ENCODE measurements at regions not wholly inside any gene's neighbourhood (a gene's known extent, or its start where the extent isn't known, plus 50 kb on each side); places are given as distances from the start of the nearest gene placed in this dataset.
A peak's percentile ranks its signal among the peaks of the same experiment; 100 is the strongest.
"Not testable (repeated sequence)": the region's sequence is repeated elsewhere in the genome, so short reads cannot be mapped to it uniquely, and the experiment has no call there.

- peaks cover 38% of the 10 kb centered on the region for H3K4me1 Mint-ChIP-seq
- DNase-seq: no peak
- no peak overlapping the region for H3K4me3 Mint-ChIP-seq
- no peak for TF ChIP-seq CTCF (IDR thresholded peaks at IDR 0.05)
- H3K27me3 Mint-ChIP-seq (ENCODE audit: low read depth, poor library complexity): peaks cover 4% of the 10 kb centered on the region
- H3K27ac Mint-ChIP-seq: peak overlapping the region; percentile 42
- H3K36me3 Mint-ChIP-seq (ENCODE audit: low read depth): peaks cover 4% of the 10 kb centered on the region
- H3K9me3 Mint-ChIP-seq: peaks cover 7% of the 10 kb centered on the region
Observed at GRCh38 chr16:65235339-65236177, 113.7 kb upstream of the CDH11 start.

GRCh38 chr16:65234721-65235320 lies 113.0 kb upstream of the CDH11 start:
- not testable (repeated sequence) for H3K36me3 Mint-ChIP-seq (ENCODE audit: low read depth); H3K27me3 Mint-ChIP-seq (ENCODE audit: low read depth, poor library complexity); DNase-seq; H3K9me3 Mint-ChIP-seq
- H3K27ac Mint-ChIP-seq: peak overlapping the region; percentile 83
- H3K4me1 Mint-ChIP-seq: peaks cover 31% of the 10 kb centered on the region
- peak overlapping the region; percentile 55 for H3K4me3 Mint-ChIP-seq

- no peaks in the 10 kb centered on the region for H3K9me3 Mint-ChIP-seq
- DNase-seq: no peak
- H3K4me1 Mint-ChIP-seq: peaks cover 26% of the 10 kb centered on the region
- no peak for TF ChIP-seq CTCF (IDR thresholded peaks at IDR 0.05)
- no peaks in the 10 kb centered on the region for H3K36me3 Mint-ChIP-seq (ENCODE audit: low read depth)
- no peak overlapping the region for H3K27ac Mint-ChIP-seq
- H3K27me3 Mint-ChIP-seq (ENCODE audit: low read depth, poor library complexity): peaks cover 4% of the 10 kb centered on the region
- H3K4me3 Mint-ChIP-seq: no peak overlapping the region
Observed at GRCh38 chr16:65229191-65229662, 107.4 kb upstream of the CDH11 start.

- H3K27me3 Mint-ChIP-seq (ENCODE audit: low read depth, poor library complexity): peaks cover 6% of the 10 kb centered on the region
- TF ChIP-seq CTCF (IDR thresholded peaks at IDR 0.05): no peak
- H3K9me3 Mint-ChIP-seq: no peaks in the 10 kb centered on the region
- DNase-seq: no peak
- peaks cover 42% of the 10 kb centered on the region for H3K4me1 Mint-ChIP-seq
- no peaks in the 10 kb centered on the region for H3K36me3 Mint-ChIP-seq (ENCODE audit: low read depth)
- H3K4me3 Mint-ChIP-seq: no peak overlapping the region
- no peak overlapping the region for H3K27ac Mint-ChIP-seq
Observed at GRCh38 chr16:65227150-65227835, 105.4 kb upstream of the CDH11 start.

- DNase-seq: no peak
- Mint-ChIP-seq H3K9me3 (no peaks in the 10 kb centered on the region), H3K27me3 (ENCODE audit: low read depth, poor library complexity) (peaks cover 4% of the 10 kb centered on the region), H3K27ac (no peak overlapping the region), H3K36me3 (ENCODE audit: low read depth) (no peaks in the 10 kb centered on the region), H3K4me3 (no peak overlapping the region), H3K4me1 (peaks cover 42% of the 10 kb centered on the region)
- TF ChIP-seq CTCF (IDR thresholded peaks at IDR 0.05): no peak
Observed at GRCh38 chr16:65226077-65226476, 104.2 kb upstream of the CDH11 start.

- TF ChIP-seq CTCF (IDR thresholded peaks at IDR 0.05): no peak
- no peak for DNase-seq
- Mint-ChIP-seq H3K27me3 (ENCODE audit: low read depth, poor library complexity) (peaks cover 4% of the 10 kb centered on the region), H3K36me3 (ENCODE audit: low read depth) (no peaks in the 10 kb centered on the region), H3K9me3 (no peaks in the 10 kb centered on the region), H3K4me3 (no peak overlapping the region), H3K4me1 (peaks cover 40% of the 10 kb centered on the region), H3K27ac (no peak overlapping the region)
Observed at GRCh38 chr16:65225488-65225887, 103.6 kb upstream of the CDH11 start.
